Naive thymus-derived CD4-positive, alpha-beta T cell (primary cell): ENCODE measurements at regions not wholly inside any gene's neighbourhood (a gene's known extent, or its start where the extent isn't known, plus 50 kb on each side); places are given as distances from the start of the nearest gene placed in this dataset.
A peak's percentile ranks its signal among the peaks of the same experiment; 100 is the strongest.
"Not testable (repeated sequence)": the region's sequence is repeated elsewhere in the genome, so short reads cannot be mapped to it uniquely, and the experiment has no call there.

Source experiments
- ATAC-seq: fragments of 150-1000 bp; cut with Tn5 transposase; 2 replicates; pipeline ENCODE4 v1.10.0; 2021; ENCODE audit warnings: mild to moderate bottlenecking, moderate library complexity
- CTCF ChIA-PET: fragments of 350-600 bp; sonication (Branson Sonifier 250); formaldehyde crosslinking; loops from one replicate; lab custom pipeline; 2021; ENCODE audit warnings: antibody characterized with exemption; lab: Charles Lee
- POLR2A ChIA-PET: fragments of 350-600 bp; sonication (Branson Sonifier 250); formaldehyde crosslinking; loops from one replicate; lab custom pipeline; 2021; ENCODE audit warnings: antibody characterized with exemption, inconsistent platforms; lab: Charles Lee
- DNase-seq, 9 donors: peaks; one replicate each; pipeline versions ENCODE4 v3.0.0 to v3.0.0-alpha.2; 2020 to 2022; ENCODE audit warnings: mixed read lengths in 1 of 9
- H3K27ac ChIP-seq: one replicate; pipeline ENCODE4 v1.7.0; 2013; ENCODE audit warnings: mild to moderate bottlenecking, low read depth, low read length, moderate library complexity
- H3K27me3 ChIP-seq, 2 donors: one replicate each; pipeline ENCODE4 v1.7.0; 2013; ENCODE audit warnings: low read length in 2 of 2, mild to moderate bottlenecking in 2 of 2, moderate library complexity in 2 of 2; ENCODE audit not compliant: control insufficient read depth in 2 of 2, insufficient read depth in 2 of 2
- H3K36me3 ChIP-seq, 3 experiments: 1 replicate in 2 of 3; 2 replicates in 1 of 3; pipeline ENCODE4 v1.7.0; 2013; ENCODE audit warnings: low read length in 3 of 3, mild to moderate bottlenecking in 3 of 3, moderate library complexity in 1 of 3; ENCODE audit not compliant: insufficient read depth in 3 of 3, control insufficient read depth in 2 of 3
- H3K4me1 ChIP-seq, 2 donors: one replicate each; pipeline ENCODE4 v1.7.0; 2013; ENCODE audit warnings: low read length in 2 of 2, mild to moderate bottlenecking in 2 of 2, moderate library complexity in 1 of 2; ENCODE audit not compliant: control insufficient read depth in 2 of 2, insufficient read depth in 2 of 2
- H3K4me3 ChIP-seq: 2 replicates; pipeline ENCODE4 v1.7.0; 2013; ENCODE audit warnings: mild to moderate bottlenecking, low read length
- H3K9me3 ChIP-seq, 3 experiments: 1 replicate in 2 of 3; 2 replicates in 1 of 3; pipeline ENCODE4 v1.7.0; 2013; ENCODE audit warnings: low read length in 3 of 3; ENCODE audit not compliant: control insufficient read depth in 2 of 3
- H3K27ac Mint-ChIP-seq, 9 donors: one replicate each; pipeline ENCODE4 v1.8.0; 2020 to 2022; ENCODE audit warnings: mixed read lengths in 9 of 9, mild to moderate bottlenecking in 8 of 9, moderate library complexity in 5 of 9, inconsistent platforms in 2 of 9
- H3K27me3 Mint-ChIP-seq, 5 donors: one replicate each; pipeline ENCODE4 v1.8.0; 2021 to 2022; ENCODE audit warnings: mixed read lengths in 5 of 5, mild to moderate bottlenecking in 1 of 5
- H3K36me3 Mint-ChIP-seq, 5 donors: one replicate each; pipeline ENCODE4 v1.8.0; 2020 to 2022; ENCODE audit warnings: mixed read lengths in 5 of 5, mild to moderate bottlenecking in 3 of 5, inconsistent platforms in 1 of 5
- H3K4me1 Mint-ChIP-seq, 7 donors: one replicate each; pipeline ENCODE4 v1.8.0; 2020 to 2022; ENCODE audit warnings: mixed read lengths in 7 of 7, mild to moderate bottlenecking in 3 of 7, inconsistent platforms in 1 of 7
- H3K4me3 Mint-ChIP-seq, 10 donors: one replicate each; pipeline ENCODE4 v1.8.0; 2020 to 2022; ENCODE audit warnings: mild to moderate bottlenecking in 10 of 10, mixed read lengths in 10 of 10, moderate library complexity in 6 of 10, inconsistent platforms in 2 of 10
- H3K9me3 Mint-ChIP-seq, 11 donors: one replicate each; pipeline ENCODE4 v1.8.0; 2020 to 2022; ENCODE audit warnings: mixed read lengths in 11 of 11, mild to moderate bottlenecking in 4 of 11, inconsistent platforms in 1 of 11, moderate library complexity in 1 of 11
- intact Hi-C, 2 donors: fragments of 100-400 bp; cut with micrococcal nuclease; formaldehyde crosslinking; loops; one replicate each; pipeline ENCODE4 v1.15.1; 2023

- not testable (repeated sequence) for H3K27me3 ChIP-seq, H3K9me3 Mint-ChIP-seq
- H3K36me3 Mint-ChIP-seq, result peaks cover 0 to 10% (median 0%) of the 10 kb centered on the region in 5 donors
Observed at GRCh38 chr3:27635006-27635405, 87.1 kb downstream of the EOMES start.

GRCh38 chr3:27633224-27633545 is 88.9 kb downstream of the EOMES start:
- Mint-ChIP-seq H3K27ac (peak overlapping the region; percentile 88 to 99 (median 93)), H3K36me3 (peaks cover 0 to 5% (median 0%) of the 10 kb centered on the region in 5 donors), H3K4me3 (peak overlapping the region; percentile 92 to 99 (median 95)), H3K27me3 (no peaks in the 10 kb centered on the region), H3K4me1 (peaks cover 8 to 26% (median 26%) of the 10 kb centered on the region in 7 donors), H3K9me3 (peaks cover 0 to 3% (median 0%) of the 10 kb centered on the region in 11 donors)
- Histone ChIP-seq H3K36me3 (peaks cover 0 to 4% (median 0%) of the 10 kb centered on the region in 3 experiments), H3K27me3 (no peaks in the 10 kb centered on the region), H3K9me3 (no peaks in the 10 kb centered on the region), H3K27ac (peak overlapping the region; percentile 70), H3K4me1 (peaks cover 0 to 13% of the 10 kb centered on the region in 2 donors), H3K4me3 (peak overlapping the region; percentile 77)
- intact Hi-C loops, result loop anchor here (1.0 to 10.0 kb wide), 7 partner anchors 26 to 1968 kb away; partner anchors contain the start of genes AZI2 (in 1 of the 2), NEK10 (in 1 of the 2), SLC4A7 (in 1 of the 2) and TOP2B (in 1 of the 2)
- ChIA-PET CTCF (interaction anchor here (1.1 to 1.2 kb wide), 2 partner anchors 8 to 148 kb away, joined by 4 to 8 read pairs; partner anchors contain the start of gene SLC4A7), POLR2A (interaction anchor here (0.9 to 1.7 kb wide), 3 partner anchors 8 to 149 kb away, joined by 3 to 8 read pairs (median 5); partner anchors contain the start of gene SLC4A7)
- ATAC-seq, result peak; percentile 56
- no peak for DNase-seq

More at GRCh38 chr3:27635006-27635405, 87.1 kb downstream of the EOMES start:
- H3K27ac Mint-ChIP-seq, POLR2A ChIA-PET, H3K4me3 ChIP-seq, CTCF ChIA-PET, ATAC-seq, H3K27me3 Mint-ChIP-seq, H3K27ac ChIP-seq, DNase-seq, H3K9me3 ChIP-seq, H3K36me3 ChIP-seq: not testable (repeated sequence)
- intact Hi-C loops, result loop anchor here in 1 of 2 donors (5.0 to 10.0 kb wide), 2 partner anchors 268 to 1970 kb away; partner anchors contain the start of genes NEK10 and TOP2B
- Mint-ChIP-seq H3K4me3 (peak overlapping the region in 1 of 10 donors; percentile 45), H3K4me1 (peaks cover 14 to 35% (median 33%) of the 10 kb centered on the region in 7 donors)
- H3K4me1 ChIP-seq, result peaks cover 12 to 17% of the 10 kb centered on the region in 2 donors

GRCh38 chr3:27632431-27633223 is 89.5 kb downstream of the EOMES start:
- Mint-ChIP-seq H3K9me3 (peaks cover 0 to 3% (median 0%) of the 10 kb centered on the region in 11 donors), H3K4me3 (peak overlapping the region; percentile 92 to 99 (median 95)), H3K4me1 (peaks cover 11 to 31% (median 29%) of the 10 kb centered on the region in 7 donors), H3K27ac (peak overlapping the region; percentile 88 to 99 (median 93)), H3K27me3 (no peaks in the 10 kb centered on the region), H3K36me3 (peaks cover 0 to 5% (median 0%) of the 10 kb centered on the region in 5 donors)
- intact Hi-C loops, result loop anchor here (1.0 to 10.0 kb wide), 7 partner anchors 27 to 1968 kb away; partner anchors contain the start of genes AZI2 (in 1 of the 2), NEK10 (in 1 of the 2), SLC4A7 (in 1 of the 2) and TOP2B (in 1 of the 2)
- ChIA-PET POLR2A (interaction anchor here (0.6 to 1.7 kb wide), 6 partner anchors 9 to 173 kb away, joined by 3 to 8 read pairs (median 4); partner anchors contain the start of gene SLC4A7), CTCF (interaction anchor here (0.7 to 1.2 kb wide), 4 partner anchors 9 to 148 kb away, joined by 4 to 8 read pairs (median 5); partner anchors contain the start of gene SLC4A7)
- no peaks in the 10 kb centered on the region for H3K27me3 ChIP-seq
- H3K4me3 ChIP-seq, result peak overlapping the region; percentile 77
- peaks cover 0 to 18% of the 10 kb centered on the region in 2 donors for H3K4me1 ChIP-seq
- H3K27ac ChIP-seq, result peak overlapping the region; percentile 70
- peak; percentile 92 for ATAC-seq
- H3K36me3 ChIP-seq, result peaks cover 0 to 4% (median 0%) of the 10 kb centered on the region in 3 experiments
- peak; percentile 21 to 56 (median 44) for DNase-seq
- no peaks in the 10 kb centered on the region for H3K9me3 ChIP-seq

DNA sequence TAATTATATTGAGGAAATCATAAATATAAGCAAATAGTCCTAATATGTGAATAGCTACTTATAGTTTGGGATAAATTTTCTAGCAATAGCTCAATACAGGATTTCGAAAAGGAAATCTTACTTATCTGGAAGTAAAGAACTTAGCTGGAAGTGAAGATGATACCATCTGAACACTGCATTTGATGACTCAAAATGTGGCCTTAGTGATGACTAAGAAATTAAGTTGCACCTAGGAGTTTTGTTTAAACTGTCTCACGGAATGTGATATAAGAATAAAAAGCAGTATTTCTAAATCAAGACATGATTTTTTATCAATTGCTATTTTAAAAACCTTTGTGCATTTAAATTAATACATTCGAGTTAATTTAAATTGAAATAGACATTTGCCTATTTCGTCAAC is 91.2 kb downstream of the EOMES start:
- peaks cover 0 to 3% (median 0%) of the 10 kb centered on the region in 11 donors for H3K9me3 Mint-ChIP-seq
- no peak for DNase-seq
- no peak for ATAC-seq
- peaks cover 12 to 42% (median 30%) of the 10 kb centered on the region in 7 donors for H3K4me1 Mint-ChIP-seq
- H3K27me3 Mint-ChIP-seq, result no peaks in the 10 kb centered on the region
- no peak overlapping the region for H3K4me3 ChIP-seq
- H3K27ac Mint-ChIP-seq, result peak overlapping the region in 2 of 9 donors; percentile 15 to 52
- H3K36me3 Mint-ChIP-seq, result peaks cover 0 to 5% (median 0%) of the 10 kb centered on the region in 5 donors
- no peaks in the 10 kb centered on the region for H3K9me3 ChIP-seq
- peaks cover 0 to 4% (median 0%) of the 10 kb centered on the region in 3 experiments for H3K36me3 ChIP-seq
- peak overlapping the region in 2 of 10 donors; percentile 22 to 50 for H3K4me3 Mint-ChIP-seq
- H3K27me3 ChIP-seq, result no peaks in the 10 kb centered on the region
- POLR2A ChIA-PET, result no interaction called here
- no peak overlapping the region for H3K27ac ChIP-seq
- H3K4me1 ChIP-seq, result peaks cover 0 to 23% of the 10 kb centered on the region in 2 donors
- CTCF ChIA-PET, result no interaction called here
- intact Hi-C loops, result loop anchor here in 1 of 2 donors (10.0 kb wide), 1 partner anchor 1966 kb away; the partner anchor contains the start of gene TOP2B

DNA sequence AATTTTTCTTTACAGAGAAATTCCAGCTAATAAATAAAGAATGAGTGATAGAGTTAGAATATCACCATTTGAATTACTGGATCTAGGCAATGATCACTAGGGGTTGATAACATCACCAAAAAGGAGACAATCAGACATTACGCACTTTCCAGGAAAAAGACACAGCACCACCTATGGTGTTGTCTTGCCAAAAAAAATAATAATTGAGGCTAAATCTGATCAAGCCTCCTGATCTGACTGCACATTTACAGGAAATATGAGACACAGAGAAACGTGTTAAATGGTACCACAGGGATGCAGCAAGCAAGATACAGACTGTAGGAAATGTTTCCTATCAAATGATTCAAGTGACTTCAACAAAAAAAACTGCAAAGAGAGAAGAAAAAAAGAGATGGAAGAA is 92.8 kb downstream of the EOMES start:
- DNase-seq (no peak), ATAC-seq (no peak)
- Histone ChIP-seq H3K9me3 (no peaks in the 10 kb centered on the region), H3K27ac (no peak overlapping the region), H3K36me3 (peaks cover 0 to 4% (median 0%) of the 10 kb centered on the region in 3 experiments), H3K4me1 (peaks cover 0 to 31% of the 10 kb centered on the region in 2 donors), H3K4me3 (no peak overlapping the region), H3K27me3 (no peaks in the 10 kb centered on the region)
- ChIA-PET POLR2A (interaction anchor here (0.6 kb wide), 1 partner anchor 142 kb away, joined by 3 read pairs; no protein-coding TSS in a partner anchor), CTCF (no interaction called here)
- Mint-ChIP-seq H3K4me1 (peaks cover 20 to 53% (median 31%) of the 10 kb centered on the region in 7 donors), H3K27ac (no peak overlapping the region), H3K27me3 (no peaks in the 10 kb centered on the region), H3K4me3 (peak overlapping the region in 1 of 10 donors; percentile 1), H3K9me3 (peaks cover 0 to 2% (median 0%) of the 10 kb centered on the region in 11 donors), H3K36me3 (peaks cover 0 to 5% (median 0%) of the 10 kb centered on the region in 5 donors)
- intact Hi-C loops, result loop anchor here in 1 of 2 donors (2.0 to 5.0 kb wide), 3 partner anchors 33 to 51 kb away; no protein-coding TSS in a partner anchor
